ENCODE measurements at regions not wholly inside any gene's neighbourhood (a gene's known extent, or its start where the extent isn't known, plus 50 kb on each side); places are given as distances from the start of the nearest gene placed in this dataset.
"Not testable (repeated sequence)": the region's sequence is repeated elsewhere in the genome, so short reads cannot be mapped to it uniquely, and the experiment has no call there.

DNA sequence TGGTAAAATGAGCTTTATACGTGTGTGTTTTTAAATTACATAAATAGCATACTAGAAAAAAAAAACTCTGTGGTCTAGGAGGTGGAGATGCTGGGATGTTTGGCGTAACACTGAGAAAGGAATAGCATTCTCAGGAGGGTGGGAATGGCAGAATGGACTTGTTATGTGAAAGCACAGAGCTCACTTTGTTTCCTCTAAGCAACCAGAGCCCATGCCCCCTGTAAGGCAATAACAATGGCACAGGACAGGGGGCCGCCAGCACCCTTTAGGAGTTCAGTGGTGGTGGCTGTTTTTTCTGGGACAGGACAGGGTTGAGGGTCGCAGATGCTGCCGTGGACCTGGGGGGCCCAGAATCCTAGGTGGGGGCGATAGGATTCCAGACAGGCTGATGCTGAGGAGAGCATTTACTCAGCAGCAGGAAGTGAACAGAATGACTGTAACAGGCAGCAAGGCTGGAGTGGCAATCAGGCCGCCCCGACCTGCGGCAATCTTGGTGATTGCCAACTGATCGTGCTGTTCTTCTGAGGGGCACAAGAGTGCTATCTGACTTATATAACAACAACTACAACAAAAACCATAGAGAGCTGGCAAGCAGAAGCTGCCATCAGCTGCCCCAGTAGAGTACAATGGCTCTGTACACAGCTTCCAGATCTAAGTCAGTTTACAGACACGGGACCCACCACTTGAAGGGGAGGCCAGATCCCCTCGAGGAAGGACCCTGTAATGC, 160.4 kb downstream of the UACA start:
- DNase-seq (ENCODE audit: low read depth, low spot score): no peak

DNA sequence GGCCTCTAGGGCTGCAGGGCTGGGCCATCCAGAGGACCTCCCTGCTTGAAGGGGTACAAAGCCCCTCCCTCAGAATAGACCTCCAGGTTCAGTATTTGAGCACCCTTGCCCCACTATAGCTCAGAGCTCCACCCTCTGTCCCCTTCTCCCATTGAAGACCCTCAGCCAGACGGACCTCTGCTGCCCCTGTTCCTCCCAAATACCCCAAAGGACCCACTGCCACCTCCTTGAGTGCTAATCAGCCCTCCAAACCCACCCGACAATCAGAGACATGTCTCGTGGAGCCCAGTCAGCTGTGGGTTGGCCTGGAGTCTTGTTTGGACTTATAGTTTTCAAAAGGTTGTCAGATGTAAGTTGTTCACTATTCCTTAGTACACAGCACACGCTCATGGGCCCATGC, 161.1 kb downstream of the UACA start:
- no peak for DNase-seq (ENCODE audit: low read depth, low spot score)

DNA sequence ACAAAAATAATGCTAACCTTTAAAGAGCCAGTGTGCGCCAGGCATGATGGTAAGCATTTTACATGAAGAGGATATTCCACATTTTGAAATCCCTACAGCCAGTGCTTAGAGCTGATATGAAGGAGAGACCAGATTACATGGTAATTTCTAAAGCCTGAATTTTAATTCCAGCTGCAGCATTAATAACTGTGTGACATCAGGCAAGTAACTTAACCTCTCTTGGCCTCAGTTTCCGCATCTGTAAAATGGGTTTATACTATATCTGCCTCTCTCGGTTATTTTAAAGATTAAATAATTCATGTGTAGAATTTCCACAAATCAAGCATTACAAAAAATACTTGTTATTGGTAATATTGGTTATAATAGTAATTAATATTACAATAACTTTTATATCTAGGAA, 165.4 kb downstream of the UACA start:
- no peak for DNase-seq (ENCODE audit: low read depth, low spot score)

DNA sequence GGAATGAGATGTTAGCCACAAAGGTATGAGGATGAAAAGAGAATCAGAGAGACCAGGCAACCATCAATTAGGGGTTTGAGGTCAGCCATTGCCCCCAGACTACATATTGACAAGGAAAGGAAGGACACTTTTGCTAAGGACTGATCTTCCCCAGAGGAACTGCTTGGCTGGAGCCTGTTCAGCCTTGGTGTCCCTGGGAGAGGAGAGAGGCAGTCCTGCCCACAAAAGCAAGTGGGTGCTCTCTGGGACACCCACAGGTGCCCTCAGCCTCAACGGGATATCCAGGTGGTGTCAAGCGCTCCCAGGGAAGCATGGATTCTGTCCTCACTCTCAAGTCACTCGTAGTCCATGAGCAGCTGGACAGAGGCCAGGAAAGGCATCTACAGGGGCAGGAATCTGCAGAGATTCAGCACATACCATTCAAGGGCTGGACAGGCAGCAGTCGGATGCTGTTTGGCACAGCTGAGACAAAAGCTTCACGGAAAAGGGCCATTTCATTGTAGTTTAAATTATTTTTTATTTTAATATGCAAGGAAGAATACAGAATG, 166.2 kb downstream of the UACA start:
- DNase-seq (ENCODE audit: low read depth, low spot score): no peak

DNA sequence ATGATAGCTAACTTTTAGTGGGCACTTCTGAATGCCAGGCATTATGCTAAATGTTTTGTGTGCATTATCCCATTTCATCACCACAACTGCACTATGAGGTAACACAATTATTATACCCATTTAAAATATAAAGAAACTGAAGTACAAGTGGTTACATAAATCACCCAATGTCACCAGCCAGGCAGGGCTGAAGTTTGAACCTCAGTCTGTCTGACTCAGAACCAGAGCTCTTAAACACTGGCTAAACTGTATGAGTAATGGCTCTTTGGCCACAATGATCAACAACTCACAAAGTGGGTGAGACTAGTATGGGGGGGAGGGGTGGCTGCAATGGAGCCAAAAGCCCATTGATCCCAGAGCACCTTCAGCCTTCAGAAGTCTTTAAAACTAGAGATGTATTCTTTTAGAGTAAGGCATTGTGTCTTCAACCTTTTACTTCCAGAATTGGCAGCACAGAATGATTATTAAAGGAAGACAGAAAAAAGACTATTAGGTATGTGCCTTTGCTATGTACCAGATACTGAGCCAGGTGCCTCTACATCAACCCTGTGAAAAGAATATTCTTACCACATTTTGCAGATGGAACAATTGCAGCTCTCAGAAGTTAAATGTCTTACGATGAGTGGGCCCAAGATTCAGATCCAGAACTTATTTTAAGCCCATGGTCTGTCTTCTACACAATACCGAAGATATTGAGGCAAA, 166.9 kb downstream of the UACA start:
- no peak for DNase-seq (ENCODE audit: low read depth, low spot score)

DNA sequence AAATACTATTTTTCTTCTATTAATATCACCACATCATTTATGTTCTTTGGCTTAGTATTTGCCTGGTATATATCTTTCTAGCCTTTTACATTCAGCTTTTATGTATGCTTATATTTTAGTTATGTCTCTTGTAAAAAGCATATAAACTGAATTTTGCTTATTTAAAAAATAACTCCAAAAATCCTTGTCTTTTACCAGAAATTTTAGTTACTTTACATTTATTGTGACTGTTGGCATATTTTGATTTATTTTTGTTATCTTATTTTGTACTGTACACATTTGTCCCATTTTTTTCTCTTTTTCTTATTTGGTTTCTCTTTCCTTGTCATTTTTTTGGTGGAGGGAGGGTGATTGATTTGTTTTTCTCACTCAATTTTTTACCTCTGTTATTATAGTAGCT, 169.6 kb downstream of the UACA start:
- DNase-seq (ENCODE audit: low read depth, low spot score): no peak

DNA sequence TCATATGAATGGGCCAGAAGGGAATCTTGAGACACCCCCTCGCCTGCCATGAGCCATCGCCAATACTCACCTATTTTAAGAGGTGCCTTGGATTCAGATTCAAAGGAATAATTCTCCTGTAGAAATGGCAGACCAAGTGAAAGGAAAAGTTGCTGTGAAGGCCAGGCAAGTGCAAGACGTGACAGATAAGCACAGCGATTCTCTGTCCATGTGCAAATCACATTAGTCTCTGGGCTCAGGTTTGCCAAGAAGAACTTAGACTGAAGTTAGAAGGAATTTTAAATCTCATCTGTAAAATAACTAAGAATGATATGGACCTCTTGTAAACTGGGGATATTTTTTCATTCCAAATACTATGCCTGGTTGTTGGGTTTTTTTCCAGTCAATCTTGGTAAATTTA, 173.6 kb downstream of the UACA start:
- no peak for DNase-seq (ENCODE audit: low read depth, low spot score)

DNA sequence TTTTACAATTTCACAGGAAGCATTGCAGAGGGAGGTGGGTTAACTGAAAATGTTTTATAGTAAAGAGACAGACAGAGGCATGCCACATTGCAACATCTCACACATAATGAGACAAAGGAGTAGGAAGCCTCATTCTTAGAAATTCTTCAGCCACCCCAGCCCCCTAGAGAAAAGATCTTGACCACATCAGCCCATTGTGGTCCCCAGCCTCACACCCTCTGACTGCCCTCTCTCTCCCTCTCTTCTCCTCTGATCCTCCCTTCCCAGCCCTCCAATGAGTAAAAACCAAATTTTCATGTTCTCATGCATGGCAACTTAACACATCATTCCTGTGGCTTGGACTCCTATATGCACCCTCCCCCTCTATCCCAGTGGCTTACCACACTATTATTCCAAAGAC, 174.1 kb downstream of the UACA start:
- no peak for DNase-seq (ENCODE audit: low read depth, low spot score)

DNA sequence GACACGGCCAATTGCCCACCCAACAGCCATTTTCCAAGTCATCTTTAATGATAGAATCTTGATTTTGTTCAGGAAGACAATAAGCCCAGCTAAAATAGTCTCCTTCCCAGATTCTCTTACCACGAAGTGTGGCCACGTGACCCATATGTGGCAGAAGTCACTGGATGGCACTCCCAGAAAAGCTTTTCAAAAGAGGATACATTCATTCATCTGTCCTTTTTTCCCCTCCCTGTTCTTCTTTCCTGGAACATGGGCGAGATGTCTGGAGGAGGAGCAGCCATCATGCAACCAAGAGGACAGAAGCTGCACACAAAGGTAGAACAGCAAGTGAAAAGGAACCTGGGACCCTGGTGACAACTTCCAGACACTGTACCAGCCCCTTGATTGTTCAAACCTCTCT, 174.7 kb downstream of the UACA start:
- no peak for DNase-seq (ENCODE audit: low read depth, low spot score)

DNA sequence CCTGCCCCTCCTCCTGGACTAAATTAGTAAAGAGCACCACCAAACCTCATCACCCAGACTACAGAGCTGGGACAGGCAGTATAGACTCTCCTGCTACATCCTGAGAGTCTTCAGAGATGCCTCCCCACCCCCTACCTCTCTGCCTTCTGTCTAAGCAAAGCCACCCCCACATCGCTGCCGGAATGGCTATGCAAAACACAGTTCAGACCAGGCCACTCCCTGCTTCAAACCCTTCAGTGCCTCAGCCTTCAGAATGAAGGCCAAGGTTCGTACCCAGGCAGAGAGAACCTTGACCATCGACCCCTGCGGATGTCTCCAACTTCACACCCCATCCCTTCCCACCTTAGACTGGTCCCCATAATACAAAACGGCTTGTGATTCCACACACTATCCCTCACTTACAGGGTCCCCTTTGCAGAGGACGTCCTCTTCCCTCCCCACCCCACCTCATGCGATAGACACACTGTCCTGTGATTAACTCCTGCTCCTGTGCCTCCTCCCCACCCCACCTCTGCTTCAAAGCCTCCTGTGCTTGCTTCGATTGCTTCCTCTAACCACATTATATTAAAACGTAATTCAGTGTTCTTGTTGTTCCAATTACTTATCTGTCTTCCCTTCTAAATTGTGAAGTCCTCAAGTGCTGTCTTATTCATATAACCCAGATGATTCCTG, 175.3 kb downstream of the UACA start:
- DNase-seq (ENCODE audit: low read depth, low spot score): no peak

DNA sequence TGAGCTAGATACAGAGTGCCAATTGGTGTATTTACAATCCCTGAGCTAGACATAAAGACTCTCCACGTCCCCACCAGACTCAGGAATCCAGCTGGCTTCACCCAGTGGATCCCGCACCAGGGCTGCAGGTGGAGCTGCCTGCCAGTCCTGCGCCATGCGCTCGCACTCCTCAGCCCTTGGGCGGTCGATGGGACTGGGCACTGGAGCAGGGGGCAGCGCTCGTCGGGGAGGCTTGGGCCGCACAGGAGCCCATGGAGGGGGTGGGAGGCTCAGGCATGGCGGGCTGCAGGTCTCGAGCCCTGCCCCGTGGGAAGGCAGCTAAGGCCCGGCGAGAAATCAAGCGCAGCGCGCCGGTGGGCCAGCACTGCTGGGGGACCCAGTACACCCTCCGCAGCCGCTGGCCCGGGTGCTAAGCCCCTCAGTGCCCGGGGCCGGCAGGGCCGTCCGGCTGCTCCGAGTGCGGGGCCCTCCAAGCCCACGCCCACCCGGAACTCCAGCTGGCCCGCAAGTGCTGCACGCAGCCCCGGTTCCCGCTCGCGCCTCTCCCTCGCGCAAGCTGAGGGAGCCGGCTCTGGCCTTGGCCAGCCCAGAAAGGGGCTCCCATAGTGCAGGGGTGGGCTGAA, 176.2 kb downstream of the UACA start:
- not testable (repeated sequence) for DNase-seq (ENCODE audit: low read depth, low spot score)

DNA sequence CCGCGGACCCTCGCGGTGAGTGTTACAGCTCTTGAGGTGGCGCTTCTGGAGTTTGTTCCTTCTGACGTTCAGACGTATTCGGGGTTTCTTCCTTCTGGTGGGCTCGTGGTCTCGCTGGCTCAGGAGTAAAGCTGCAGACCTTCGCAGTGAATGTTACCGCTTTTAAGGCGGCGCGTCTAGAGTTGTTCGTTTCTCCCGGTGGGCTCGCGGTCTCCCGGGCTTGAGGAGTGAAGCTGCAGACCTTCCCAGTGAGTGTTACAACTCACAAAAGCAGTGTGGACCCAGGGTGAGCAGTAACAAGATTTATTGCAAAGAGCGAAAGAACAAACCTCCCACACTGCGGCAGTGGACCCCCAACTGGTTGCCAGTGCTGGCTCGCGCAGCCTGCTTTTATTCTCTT, 177.1 kb downstream of the UACA start:
- DNase-seq (ENCODE audit: low read depth, low spot score): peak; percentile 69

DNA sequence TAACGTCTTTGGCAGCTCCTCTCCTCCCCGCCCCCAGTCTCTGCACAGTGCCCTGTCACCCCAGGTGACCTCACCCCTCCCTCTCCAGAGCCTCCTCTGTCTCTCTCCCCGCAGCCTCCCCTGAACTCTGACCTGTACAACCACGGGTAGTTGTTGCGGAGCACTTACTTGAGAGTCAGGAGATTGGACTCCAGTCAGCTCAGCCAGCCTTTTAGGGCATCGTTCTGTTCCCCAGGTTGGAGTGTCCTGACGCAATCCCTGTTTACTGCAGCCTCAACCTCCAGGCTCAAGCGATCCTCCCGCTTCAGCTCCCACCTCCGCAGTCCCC, 177.7 kb downstream of the UACA start:
- DNase-seq (ENCODE audit: low read depth, low spot score): peak; percentile 64

DNA sequence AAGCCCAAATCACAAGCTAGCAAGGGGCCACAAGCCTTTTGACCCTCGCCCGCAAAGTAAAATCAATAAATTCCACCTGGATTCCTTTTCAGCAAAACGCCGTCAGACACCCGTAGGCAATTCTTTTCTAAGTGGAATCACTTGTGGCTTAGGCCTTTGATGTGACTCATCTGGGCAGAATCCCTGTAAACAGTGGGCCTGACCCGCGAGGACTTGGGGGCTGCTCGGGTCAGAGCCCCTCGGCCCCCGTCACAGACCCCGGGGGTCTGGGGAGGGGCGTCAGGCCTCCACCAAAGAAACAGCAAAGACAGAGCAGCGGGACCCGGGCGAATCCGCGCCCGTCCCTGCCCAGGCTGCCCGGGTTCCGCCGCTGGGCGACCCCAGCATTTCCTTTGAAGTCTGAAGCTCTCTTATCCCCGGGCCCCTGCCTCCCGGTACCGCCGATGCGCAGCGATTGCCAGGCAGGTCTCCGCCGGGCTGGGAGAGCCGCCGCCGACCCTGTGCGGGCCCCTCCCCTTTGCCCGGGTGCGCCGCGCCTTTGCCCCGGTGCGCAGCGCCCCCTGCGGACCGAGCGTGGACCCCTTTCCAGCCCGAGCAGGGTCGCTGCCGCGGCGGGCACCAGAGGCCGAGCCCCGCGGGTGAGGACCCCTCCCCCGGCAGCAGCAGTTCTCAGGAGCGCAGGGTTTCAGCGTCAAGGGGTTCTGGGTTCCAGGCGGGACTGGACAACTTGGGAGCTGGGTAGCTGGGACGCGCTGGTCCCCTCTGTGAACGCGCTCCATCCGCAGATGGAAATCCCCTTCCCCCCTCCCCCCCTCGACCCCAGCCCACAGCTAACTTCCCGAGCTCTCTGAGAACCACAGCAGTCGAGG, 178.3 kb downstream of the UACA start:
- peak; percentile 91 for DNase-seq (ENCODE audit: low read depth, low spot score)

DNA sequence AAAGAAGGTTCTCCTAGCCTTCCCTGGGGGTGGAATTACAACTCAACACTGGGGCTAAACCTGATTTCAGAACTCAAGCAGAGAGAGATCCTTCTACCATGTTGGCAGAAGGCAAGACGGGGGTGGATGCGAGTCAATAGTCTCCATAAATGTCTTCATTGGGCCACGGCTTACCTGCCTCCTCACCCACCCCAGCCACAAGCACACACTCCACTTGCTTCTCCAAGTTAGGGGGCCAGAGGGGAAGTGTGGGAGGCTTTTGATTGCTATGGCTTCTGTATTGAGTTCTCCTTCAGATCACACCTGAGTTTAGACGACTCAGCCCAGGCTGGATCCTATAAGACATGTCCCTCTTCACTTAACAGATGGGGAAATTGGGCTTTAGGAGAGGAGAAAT, 178.9 kb downstream of the UACA start:
- peak; percentile 30 for DNase-seq (ENCODE audit: low read depth, low spot score)

DNA sequence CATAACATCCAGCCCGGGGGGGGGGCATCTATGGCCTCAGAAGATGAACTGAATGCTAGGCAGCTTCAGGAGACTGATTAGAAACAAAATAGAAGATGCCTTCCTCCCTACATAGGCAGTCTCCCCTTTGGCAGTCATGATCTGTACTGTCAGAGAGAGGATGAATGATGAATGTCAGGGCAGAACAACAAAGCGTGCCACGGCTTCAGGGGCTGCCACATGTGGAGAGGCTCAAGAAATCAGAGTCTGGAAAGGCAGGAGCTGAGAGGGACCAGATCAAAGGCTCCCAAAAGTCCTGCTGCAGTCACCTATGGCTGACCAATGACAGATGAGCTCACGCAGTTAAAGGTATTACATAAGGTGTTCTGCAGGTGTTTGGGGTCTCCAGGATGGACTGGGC, 180.4 kb downstream of the UACA start:
- peak; percentile 71 for DNase-seq (ENCODE audit: low read depth, low spot score)

DNA sequence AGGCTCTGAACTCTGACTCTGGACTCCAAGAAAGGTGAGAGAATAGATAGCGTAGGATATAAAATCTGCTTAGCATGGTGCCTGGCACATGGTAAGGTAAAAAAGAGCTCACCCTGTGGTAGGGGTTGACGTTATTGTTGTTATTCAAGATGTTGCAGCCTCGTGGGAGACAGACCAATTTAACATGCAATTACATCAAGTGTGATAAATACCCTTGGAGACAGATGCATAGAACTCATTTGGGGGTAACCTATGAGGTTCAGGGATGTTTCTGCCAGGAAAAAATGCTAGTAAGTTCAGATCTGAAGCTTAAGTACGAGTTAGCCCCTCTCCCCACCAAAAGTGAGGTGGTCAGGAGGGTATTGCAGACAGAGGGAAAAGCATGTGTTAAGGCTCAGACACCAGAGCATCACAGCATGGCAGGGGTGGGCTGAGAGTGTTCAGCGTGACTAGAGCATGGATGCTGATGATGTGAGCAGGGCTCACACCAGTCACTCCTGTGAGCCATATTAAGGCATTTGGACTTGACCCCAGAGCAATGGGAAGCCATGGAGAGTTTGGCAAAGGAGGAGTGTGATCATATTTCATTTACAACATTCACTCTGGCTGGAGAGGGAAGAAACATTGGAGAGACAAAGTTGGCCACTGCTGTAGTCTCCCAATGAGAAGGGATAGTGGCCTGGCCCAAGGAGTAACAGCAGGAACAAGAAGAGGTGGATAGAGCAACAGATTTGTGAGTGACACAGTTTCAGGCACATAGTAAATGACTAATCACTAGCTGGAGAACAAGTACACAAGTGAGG, 181.0 kb downstream of the UACA start:
- no peak for DNase-seq (ENCODE audit: low read depth, low spot score)

DNA sequence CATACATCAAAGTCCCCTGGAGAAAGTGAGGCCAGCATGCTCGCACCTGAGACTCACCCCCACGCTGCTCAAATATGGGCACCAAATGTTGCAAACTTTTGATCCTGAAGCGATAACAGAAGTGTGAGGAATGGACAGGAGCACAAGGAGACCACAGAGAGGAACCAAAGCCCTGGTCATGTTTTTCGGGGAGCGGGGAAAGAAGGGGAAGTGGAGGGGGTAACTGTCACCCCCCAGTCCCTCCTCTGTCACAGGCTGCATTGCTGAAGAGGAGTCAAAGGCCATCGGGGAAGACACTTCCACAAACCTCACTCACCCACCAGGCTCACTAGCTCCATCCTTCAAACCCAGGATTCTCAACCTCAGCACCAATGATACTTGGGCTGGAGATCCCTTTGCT, 182.4 kb downstream of the UACA start:
- no peak for DNase-seq (ENCODE audit: low read depth, low spot score)

DNA sequence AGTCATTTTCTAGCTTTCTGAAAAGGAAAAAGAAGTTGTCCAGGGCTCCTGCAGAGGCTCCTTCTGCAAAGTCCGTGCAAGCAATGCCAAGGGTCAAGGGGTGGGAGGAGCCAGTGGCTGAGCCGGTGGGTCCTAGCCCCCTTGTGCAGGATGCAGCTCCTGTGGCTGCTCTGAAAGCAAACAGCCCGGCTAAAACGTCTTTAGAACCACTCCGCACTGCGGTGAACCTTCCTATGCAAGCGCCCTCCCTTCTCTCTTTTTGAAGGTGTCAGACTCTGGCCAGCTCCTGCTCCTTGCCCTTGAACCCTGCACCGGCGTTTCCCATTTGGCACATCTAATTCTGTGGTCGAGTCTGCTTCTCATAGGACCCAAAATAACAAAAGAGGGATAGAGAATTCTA, 183.1 kb downstream of the UACA start:
- DNase-seq (ENCODE audit: low read depth, low spot score): no peak

DNA sequence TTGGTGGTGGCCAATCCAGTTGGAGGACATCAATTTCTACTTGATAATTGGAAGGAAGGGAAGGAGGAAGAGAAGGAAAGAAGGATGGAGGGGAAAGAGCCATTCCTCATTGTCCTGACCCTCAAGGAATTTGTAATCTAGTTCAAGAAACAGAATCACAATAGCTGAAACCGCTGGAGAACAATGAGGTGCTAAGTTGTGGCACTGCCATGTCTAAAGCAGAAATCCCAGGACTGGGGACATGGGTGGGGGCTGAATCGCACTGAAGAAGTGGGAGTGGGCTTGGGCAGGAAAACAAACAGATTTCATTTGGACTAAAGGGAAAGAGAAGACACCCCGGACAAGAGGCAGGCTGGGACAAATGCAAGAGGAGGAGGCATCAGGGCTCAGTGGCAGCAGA, 183.6 kb downstream of the UACA start:
- no peak for DNase-seq (ENCODE audit: low read depth, low spot score)

DNA sequence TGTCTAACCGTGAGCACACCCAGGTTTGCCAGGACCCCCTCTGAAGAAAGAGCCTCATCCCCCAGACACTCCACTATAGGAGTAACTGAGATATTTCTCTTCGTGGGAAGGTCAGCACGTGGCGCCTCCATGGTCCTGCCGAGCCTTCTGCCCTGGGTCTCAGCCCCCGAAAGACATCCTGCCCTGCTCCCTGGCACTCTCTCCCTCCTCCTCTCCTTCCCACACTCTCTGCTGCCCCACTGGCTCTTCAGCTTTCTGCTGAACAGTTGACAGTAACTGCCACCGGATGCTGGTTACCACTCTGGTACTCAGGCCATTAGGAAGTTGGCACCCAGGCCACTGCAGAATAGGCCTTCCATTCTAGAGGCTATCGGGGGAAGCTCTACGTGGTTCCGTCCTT, 185.2 kb downstream of the UACA start:
- DNase-seq (ENCODE audit: low read depth, low spot score): no peak
